Suprapubic skin (tissue), 4 donors: ENCODE measurements at regions not wholly inside any gene's neighbourhood (a gene's known extent, or its start where the extent isn't known, plus 50 kb on each side); places are given as distances from the start of the nearest gene placed in this dataset.

Source experiments
- DNase-seq, 2 donors: peaks; one replicate each; pipeline ENCODE4 v3.0.0-alpha.2; 2019; ENCODE audit warnings: low spot score in 2 of 2
- H3K27ac ChIP-seq: fragments of 200-600 bp; sonication (generic); one replicate; pipeline ENCODE4 v1.5.1; 2019
- H3K27me3 ChIP-seq: fragments of 200-600 bp; sonication (generic); one replicate; pipeline ENCODE4 v1.5.1; 2019
- H3K36me3 ChIP-seq: fragments of 200-600 bp; sonication (generic); one replicate; pipeline ENCODE4 v1.5.1; 2019
- H3K4me1 ChIP-seq: fragments of 200-600 bp; sonication (generic); one replicate; pipeline ENCODE4 v1.5.1; 2019
- H3K4me3 ChIP-seq: fragments of 200-600 bp; sonication (generic); one replicate; pipeline ENCODE4 v1.5.1; 2019; ENCODE audit warnings: mild to moderate bottlenecking
- H3K9me3 ChIP-seq: fragments of 200-600 bp; sonication (generic); one replicate; pipeline ENCODE4 v1.5.1; 2019
- CTCF ChIP-seq, 2 donors: fragments of 200-600 bp in 1 of 2; fragments of 450-650 bp in 1 of 2; sonication (generic) in 1 of 2; IDR thresholded peaks; one replicate each; pipeline ENCODE4 v1.5.1; 2016 to 2019; ENCODE audit warnings: antibody characterized with exemption in 2 of 2, mild to moderate bottlenecking in 1 of 2, moderate library complexity in 1 of 2
- EP300 ChIP-seq: sonication (generic); formaldehyde crosslinking; IDR thresholded peaks from one replicate; pipeline ENCODE4 v1.6.1; 2017; ENCODE audit warnings: antibody characterized with exemption
- POLR2A ChIP-seq, 2 donors: fragments of 450-650 bp; IDR thresholded peaks; one replicate each; pipeline ENCODE4 v1.6.1; 2017; ENCODE audit warnings: antibody characterized with exemption in 2 of 2, mild to moderate bottlenecking in 2 of 2, moderate library complexity in 2 of 2
- POLR2AphosphoS5 ChIP-seq, 3 donors: sonication (generic); formaldehyde crosslinking; IDR thresholded peaks; one replicate each; pipeline ENCODE4 v1.6.1; 2017; ENCODE audit warnings: antibody characterized with exemption in 3 of 3
- WGBS: methylation state at CpG from one replicate; pipeline ENCODE4 v1.1.5; 2018; 5-methylcytosine and 5-hydroxymethylcytosine counted together

- no peak overlapping the region for H3K4me3 ChIP-seq
- H3K27ac ChIP-seq: no peak overlapping the region
- WGBS: 65% methylated on average over 2 of the region's 2 CpGs
These were observed 297.6 kb downstream of the CDH10 start for GRCh38 chr5:24347158-24347557.

GRCh38 chr5:24351285-24351684, 293.5 kb downstream of the CDH10 start:
- no peak for DNase-seq
- no peaks in the 10 kb centered on the region for H3K4me1 ChIP-seq
- H3K27me3 ChIP-seq: no peaks in the 10 kb centered on the region
- H3K9me3 ChIP-seq: no peaks in the 10 kb centered on the region
- H3K4me3 ChIP-seq: no peak overlapping the region
- WGBS: 74% methylated on average over 7 of the region's 7 CpGs
- H3K27ac ChIP-seq: no peak overlapping the region
- no peaks in the 10 kb centered on the region for H3K36me3 ChIP-seq
- TF ChIP-seq EP300 (no peak), POLR2AphosphoS5 (IDR thresholded peaks at IDR 0.05) (no peak), POLR2A (IDR thresholded peaks at IDR 0.05) (no peak), CTCF (IDR thresholded peaks at IDR 0.05) (no peak)

More at GRCh38 chr5:24347158-24347557, 297.6 kb downstream of the CDH10 start:
- H3K9me3 ChIP-seq: no peaks in the 10 kb centered on the region
- no peaks in the 10 kb centered on the region for H3K27me3 ChIP-seq
- TF ChIP-seq POLR2A (IDR thresholded peaks at IDR 0.05) (no peak), POLR2AphosphoS5 (IDR thresholded peaks at IDR 0.05) (no peak), EP300 (no peak), CTCF (IDR thresholded peaks at IDR 0.05) (no peak)
- no peak for DNase-seq
- H3K4me1 ChIP-seq: no peaks in the 10 kb centered on the region
- H3K36me3 ChIP-seq: no peaks in the 10 kb centered on the region

- H3K4me1 ChIP-seq: no peaks in the 10 kb centered on the region
- no peak overlapping the region for H3K4me3 ChIP-seq
- no peaks in the 10 kb centered on the region for H3K9me3 ChIP-seq
- 95% methylated on average over 2 of the region's 2 CpGs for WGBS
- H3K36me3 ChIP-seq: no peaks in the 10 kb centered on the region
- H3K27me3 ChIP-seq: no peaks in the 10 kb centered on the region
- no peak for TF ChIP-seq POLR2AphosphoS5 (IDR thresholded peaks at IDR 0.05)
- TF ChIP-seq EP300: no peak
- no peak for TF ChIP-seq CTCF (IDR thresholded peaks at IDR 0.05)
- no peak for TF ChIP-seq POLR2A (IDR thresholded peaks at IDR 0.05)
- H3K27ac ChIP-seq: no peak overlapping the region
- no peak for DNase-seq
These were observed 291.8 kb downstream of the CDH10 start for GRCh38 chr5:24353016-24353415.

GRCh38 chr5:24353611-24354010, 291.2 kb downstream of the CDH10 start:
- DNase-seq: no peak
- Histone ChIP-seq H3K9me3 (no peaks in the 10 kb centered on the region), H3K27ac (no peak overlapping the region), H3K36me3 (no peaks in the 10 kb centered on the region), H3K4me3 (no peak overlapping the region), H3K4me1 (no peaks in the 10 kb centered on the region), H3K27me3 (no peaks in the 10 kb centered on the region)
- TF ChIP-seq CTCF (IDR thresholded peaks at IDR 0.05): no peak
- TF ChIP-seq POLR2A (IDR thresholded peaks at IDR 0.05): no peak
- no peak for TF ChIP-seq POLR2AphosphoS5 (IDR thresholded peaks at IDR 0.05)
- no peak for TF ChIP-seq EP300

- no peak for TF ChIP-seq POLR2AphosphoS5 (IDR thresholded peaks at IDR 0.05)
- TF ChIP-seq POLR2A (IDR thresholded peaks at IDR 0.05): no peak
- no peak for TF ChIP-seq CTCF (IDR thresholded peaks at IDR 0.05)
- no peak for TF ChIP-seq EP300
- H3K4me1 ChIP-seq: no peaks in the 10 kb centered on the region
- H3K36me3 ChIP-seq: no peaks in the 10 kb centered on the region
- 47% methylated on average over 2 of the region's 9 CpGs for whole genome bisulfite sequencing
- H3K27me3 ChIP-seq: no peaks in the 10 kb centered on the region
- no peaks in the 10 kb centered on the region for H3K9me3 ChIP-seq
- H3K4me3 ChIP-seq: no peak overlapping the region
- DNase-seq: no peak
- no peak overlapping the region for H3K27ac ChIP-seq
These were observed 280.8 kb downstream of the CDH10 start for GRCh38 chr5:24363789-24364481.
